ENCODE measurements at regions not wholly inside any gene's neighbourhood (a gene's known extent, or its start where the extent isn't known, plus 50 kb on each side); places are given as distances from the start of the nearest gene placed in this dataset.
A peak's percentile ranks its signal among the peaks of the same experiment; 100 is the strongest.
"Not testable (repeated sequence)": the region's sequence is repeated elsewhere in the genome, so short reads cannot be mapped to it uniquely, and the experiment has no call there.

- no peak for DNase-seq (ENCODE audit: low read depth)
Measured at GRCh38 chr3:151555523-151555922, 94.7 kb upstream of the IGSF10 start.

GRCh38 chr3:151553888-151554287 is 93.0 kb upstream of the IGSF10 start:
- DNase-seq (ENCODE audit: low read depth) = peak; percentile 5

GRCh38 chr3:151552589-151552988 is 91.7 kb upstream of the IGSF10 start:
- no peak for DNase-seq (ENCODE audit: low read depth)

- no peak for DNase-seq (ENCODE audit: low read depth)
Measured at GRCh38 chr3:151550642-151551041, 89.8 kb upstream of the IGSF10 start.

GRCh38 chr3:151550025-151550618 is 89.3 kb upstream of the IGSF10 start:
- DNase-seq (ENCODE audit: low read depth) = no peak

GRCh38 chr3:151548195-151548594 is 87.3 kb upstream of the IGSF10 start:
- no peak for DNase-seq (ENCODE audit: low read depth)

- no peak for DNase-seq (ENCODE audit: low read depth)
Measured at GRCh38 chr3:151544164-151544548, 83.3 kb upstream of the IGSF10 start.

- DNase-seq (ENCODE audit: low read depth) = no peak
Measured at GRCh38 chr3:151541178-151541577, 80.3 kb upstream of the IGSF10 start.

GRCh38 chr3:151539599-151539998 is 78.7 kb upstream of the IGSF10 start:
- no peak for DNase-seq (ENCODE audit: low read depth)

- DNase-seq (ENCODE audit: low read depth) = no peak
Measured at GRCh38 chr3:151538456-151539393, 77.9 kb upstream of the IGSF10 start.

- peak; percentile 30 for DNase-seq (ENCODE audit: low read depth)
Measured at GRCh38 chr3:151537726-151538125, 76.9 kb upstream of the IGSF10 start.

- DNase-seq (ENCODE audit: low read depth) = no peak
Measured at GRCh38 chr3:151526757-151527156, 65.9 kb upstream of the IGSF10 start.

GRCh38 chr3:151520105-151520504 is 59.2 kb upstream of the IGSF10 start:
- no peak for DNase-seq (ENCODE audit: low read depth)

GRCh38 chr3:151511433-151511832 is 50.6 kb upstream of the IGSF10 start:
- DNase-seq (ENCODE audit: low read depth) = not testable (repeated sequence)
